ENCODE measurements at regions not wholly inside any gene's neighbourhood (a gene's known extent, or its start where the extent isn't known, plus 50 kb on each side); places are given as distances from the start of the nearest gene placed in this dataset.

GRCh38 chr17:63040816-63041215, 74.8 kb downstream of the TANC2 start:
- no peak for TF ChIP-seq CTCF (IDR thresholded peaks at IDR 0.05; ENCODE audit: insufficient read depth, low read length, poor library complexity, severe bottlenecking)
- TF ChIP-seq EZH2phosphoT487 (conservative IDR thresholded peaks at IDR 0.05; ENCODE audit: low read length): no peak
